SK-N-SH treated with all-trans-retinoic acid at 6 μM for 48 hours (cell line): ENCODE measurements at regions not wholly inside any gene's neighbourhood (a gene's known extent, or its start where the extent isn't known, plus 50 kb on each side); places are given as distances from the start of the nearest gene placed in this dataset.

Source experiments
- ATAC-seq: fragments of 200-7000 bp; cut with Tn5 transposase; 3 replicates; pipeline ENCODE4 v1.9.1; 2020; ENCODE audit warnings: mild to moderate bottlenecking, moderate library complexity
- ARNTL ChIP-seq: fragments of 450-650 bp; formaldehyde crosslinking; IDR thresholded peaks from 2 replicates; pipeline ENCODE4 v1.5.0; 2020; ENCODE audit warnings: low read depth, mild to moderate bottlenecking, moderate library complexity, borderline replicate concordance
- BACH2 ChIP-seq: fragments of 250-450 bp; sonication (Bioruptor Pico); IDR thresholded peaks from 2 replicates; pipeline ENCODE4 v1.9.0; 2021; ENCODE audit warnings: mild to moderate bottlenecking, borderline replicate concordance
- CSDC2 ChIP-seq: fragments of 250-450 bp; sonication (Bioruptor Pico); IDR thresholded peaks from 2 replicates; pipeline ENCODE4 v1.5.0; 2020; ENCODE audit warnings: mild to moderate bottlenecking, moderate library complexity
- ESRRG ChIP-seq: fragments of 250-450 bp; sonication (Bioruptor Pico); IDR thresholded peaks from 2 replicates; pipeline ENCODE4 v1.6.1; 2021; ENCODE audit warnings: mild to moderate bottlenecking
- GLIS3 ChIP-seq: fragments of 250-450 bp; sonication (Bioruptor Pico); IDR thresholded peaks from 2 replicates; pipeline ENCODE4 v1.5.0; 2020; ENCODE audit warnings: mild to moderate bottlenecking, moderate library complexity
- ISL1 ChIP-seq: fragments of 250-450 bp; sonication (Bioruptor Pico); IDR thresholded peaks from 2 replicates; pipeline ENCODE4 v2.1.2; 2022; ENCODE audit warnings: mild to moderate bottlenecking, moderate library complexity
- OSR1 ChIP-seq: fragments of 250-450 bp; sonication (Bioruptor Pico); IDR thresholded peaks from 2 replicates; pipeline ENCODE4 v1.8.0; 2022; ENCODE audit warnings: moderate library complexity, mild to moderate bottlenecking, inconsistent platforms
- POU6F1 ChIP-seq: fragments of 250-450 bp; sonication (Bioruptor Pico); IDR thresholded peaks from 2 replicates; pipeline ENCODE4 v1.8.0; 2021; ENCODE audit warnings: low read depth, mild to moderate bottlenecking, moderate library complexity, borderline replicate concordance
- PPARA ChIP-seq: fragments of 250-450 bp; sonication (Bioruptor Pico); IDR thresholded peaks from 2 replicates; pipeline ENCODE4 v1.5.0; 2020; ENCODE audit warnings: mild to moderate bottlenecking, borderline replicate concordance
- RARB ChIP-seq: fragments of 250-450 bp; sonication (Bioruptor Pico); IDR thresholded peaks from 2 replicates; pipeline ENCODE4 v1.8.0; 2021; ENCODE audit warnings: mild to moderate bottlenecking, moderate library complexity
- SNAI2 ChIP-seq: fragments of 250-450 bp; sonication (Bioruptor Pico); IDR thresholded peaks from 2 replicates; pipeline ENCODE4 v1.5.0; 2020; ENCODE audit warnings: mild to moderate bottlenecking, moderate library complexity
- TCF4 ChIP-seq: fragments of 250-450 bp; sonication (Bioruptor Pico); IDR thresholded peaks from 2 replicates; pipeline ENCODE4 v1.8.0; 2021; ENCODE audit warnings: mild to moderate bottlenecking, moderate library complexity, borderline replicate concordance
- TOX ChIP-seq: fragments of 250-450 bp; sonication (Bioruptor Pico); IDR thresholded peaks from 2 replicates; pipeline ENCODE4 v1.8.0; 2021; ENCODE audit warnings: mild to moderate bottlenecking, moderate library complexity, borderline replicate concordance
- TSHZ2 ChIP-seq: fragments of 250-450 bp; sonication (Bioruptor Pico); IDR thresholded peaks from 2 replicates; pipeline ENCODE4 v1.5.0; 2020; ENCODE audit warnings: mild to moderate bottlenecking, moderate library complexity
- ZC3H10 ChIP-seq: fragments of 250-450 bp; sonication (Bioruptor Pico); IDR thresholded peaks from 2 replicates; pipeline ENCODE4 v1.5.1; 2021; ENCODE audit warnings: mild to moderate bottlenecking, moderate library complexity
- ZFP3 ChIP-seq: fragments of 250-450 bp; sonication (Bioruptor Pico); IDR thresholded peaks from 2 replicates; pipeline ENCODE4 v1.5.0; 2020; ENCODE audit warnings: mild to moderate bottlenecking, moderate library complexity
- ZFP30 ChIP-seq: fragments of 450-650 bp; formaldehyde crosslinking; IDR thresholded peaks from 2 replicates; pipeline ENCODE4 v1.5.0; 2022; ENCODE audit warnings: mild to moderate bottlenecking, moderate library complexity
- ZNF565 ChIP-seq: fragments of 450-650 bp; formaldehyde crosslinking; conservative IDR thresholded peaks from 2 replicates; pipeline ENCODE4 v1.5.0; 2020; ENCODE audit warnings: low read depth, mild to moderate bottlenecking, moderate library complexity
- ZNF8 ChIP-seq: fragments of 450-650 bp; formaldehyde crosslinking; IDR thresholded peaks from 2 replicates; pipeline ENCODE4 v1.5.0; 2020; ENCODE audit warnings: mild to moderate bottlenecking, moderate library complexity

GRCh38 chr6:2449572-2449940 is 204.2 kb upstream of the GMDS start:
- no peak for ATAC-seq
- TF ChIP-seq TCF4 (no peak), ZFP30 (CRISPR knock-in tag) (no peak)

- TF ChIP-seq ZNF8 (CRISPR knock-in tag) (no peak), TOX (CRISPR knock-in tag) (no peak), GLIS3 (CRISPR knock-in tag) (no peak), ZFP3 (CRISPR knock-in tag) (no peak), ZNF565 (CRISPR knock-in tag) (no peak), CSDC2 (CRISPR knock-in tag) (no peak), TSHZ2 (CRISPR knock-in tag) (no peak), ESRRG (CRISPR knock-in tag) (no peak), OSR1 (CRISPR knock-in tag) (no peak), SNAI2 (no peak), ZFP30 (CRISPR knock-in tag) (no peak), PPARA (CRISPR knock-in tag) (no peak), ZC3H10 (CRISPR knock-in tag) (no peak)
- peak; percentile 92 for ATAC-seq
Observed at GRCh38 chr6:2448826-2449571, 203.6 kb upstream of the GMDS start.

DNA sequence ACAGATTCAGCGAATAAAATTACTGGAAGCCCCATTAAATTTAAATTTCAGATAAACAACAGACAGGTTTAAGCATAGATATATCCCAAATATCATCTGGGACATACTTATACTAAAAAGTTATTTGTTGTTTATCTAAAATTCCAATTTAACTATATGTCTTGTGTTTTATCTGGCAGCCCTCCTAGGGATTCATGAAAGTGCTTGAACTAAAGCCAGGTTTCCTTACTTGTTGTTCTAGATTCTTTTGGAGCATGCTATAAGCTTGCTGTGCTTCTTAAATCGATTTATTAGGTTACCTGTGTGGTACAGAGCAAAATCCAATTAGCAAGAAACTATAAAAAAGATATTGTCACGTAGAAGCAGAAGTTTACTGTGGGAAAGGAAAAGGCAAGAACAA is 202.5 kb upstream of the GMDS start:
- ATAC-seq, result no peak
- TF ChIP-seq BACH2 (no peak), POU6F1 (CRISPR knock-in tag) (no peak), ZC3H10 (CRISPR knock-in tag) (no peak), SNAI2 (no peak), OSR1 (CRISPR knock-in tag) (no peak), CSDC2 (CRISPR knock-in tag) (no peak), RARB (CRISPR knock-in tag) (no peak), ISL1 (CRISPR knock-in tag) (no peak)

GRCh38 chr6:2447318-2447920 is 202.0 kb upstream of the GMDS start:
- ATAC-seq, result no peak
- TF ChIP-seq TSHZ2 (CRISPR knock-in tag) (0 out of 2 replicates have a peak, but pooled peaks have one; percentile 35), OSR1 (CRISPR knock-in tag) (no peak), ARNTL (CRISPR knock-in tag) (no peak), ISL1 (CRISPR knock-in tag) (0 out of 2 replicates have a peak, but pooled peaks have one; percentile 8), ZFP30 (CRISPR knock-in tag) (no peak)
